Esophagus muscularis mucosa (tissue), 4 donors: ENCODE measurements at regions not wholly inside any gene's neighbourhood (a gene's known extent, or its start where the extent isn't known, plus 50 kb on each side); places are given as distances from the start of the nearest gene placed in this dataset.

Source experiments
- CTCF ChIP-seq, 3 experiments: fragments of 200-600 bp in 2 of 3; fragments of 450-650 bp in 1 of 3; sonication (generic) in 2 of 3; IDR thresholded peaks; one replicate each; pipeline ENCODE4 v1.5.1; 2017 to 2019; ENCODE audit warnings: antibody characterized with exemption in 3 of 3, mild to moderate bottlenecking in 2 of 3, moderate library complexity in 1 of 3
- EP300 ChIP-seq: sonication (generic); formaldehyde crosslinking; IDR thresholded peaks from one replicate; pipeline ENCODE4 v1.6.1; 2017; ENCODE audit warnings: antibody characterized with exemption
- POLR2A ChIP-seq: fragments of 450-650 bp; IDR thresholded peaks from one replicate; pipeline ENCODE4 v1.6.1; 2017; ENCODE audit warnings: antibody characterized with exemption, moderate library complexity, mild to moderate bottlenecking, low read depth
- POLR2AphosphoS5 ChIP-seq, 2 donors: sonication (generic); formaldehyde crosslinking; IDR thresholded peaks; one replicate each; pipeline ENCODE4 v1.6.1; 2017; ENCODE audit warnings: antibody characterized with exemption in 2 of 2

- no peak for TF ChIP-seq CTCF (IDR thresholded peaks at IDR 0.05)
- no peak for TF ChIP-seq POLR2AphosphoS5 (IDR thresholded peaks at IDR 0.05)
- TF ChIP-seq POLR2A: no peak
- TF ChIP-seq EP300: no peak
Observed at GRCh38 chr1:222904451-222904850, 89.6 kb downstream of the DISP1 start.
